ENCODE measurements at regions not wholly inside any gene's neighbourhood (a gene's known extent, or its start where the extent isn't known, plus 50 kb on each side); places are given as distances from the start of the nearest gene placed in this dataset.
A peak's percentile ranks its signal among the peaks of the same experiment; 100 is the strongest.

- Mint-ChIP-seq H3K9me3 (peaks cover 24% of the 10 kb centered on the region), H3K27ac (peak overlapping the region; percentile 93), H3K4me3 (peak overlapping the region; percentile 38), H3K36me3 (peaks cover 6% of the 10 kb centered on the region), H3K27me3 (no peaks in the 10 kb centered on the region), H3K4me1 (ENCODE audit: unreplicated experiment) (peaks cover 48% of the 10 kb centered on the region)
- no peak for TF ChIP-seq CTCF (conservative IDR thresholded peaks at IDR 0.05)
- DNase-seq (ENCODE audit: extremely low spot score, unreplicated experiment) = no peak
These were observed 140.7 kb upstream of the RANBP3L start for GRCh38 chr5:36442352-36442751.

- H3K27ac Mint-ChIP-seq = peak overlapping the region; percentile 93
- TF ChIP-seq CTCF (conservative IDR thresholded peaks at IDR 0.05) = no peak
- peaks cover 2% of the 10 kb centered on the region for H3K27me3 Mint-ChIP-seq
- peaks cover 6% of the 10 kb centered on the region for H3K36me3 Mint-ChIP-seq
- peaks cover 24% of the 10 kb centered on the region for H3K9me3 Mint-ChIP-seq
- DNase-seq (ENCODE audit: extremely low spot score, unreplicated experiment) = no peak
- H3K4me1 Mint-ChIP-seq (ENCODE audit: unreplicated experiment) = peaks cover 48% of the 10 kb centered on the region
- H3K4me3 Mint-ChIP-seq = peak overlapping the region; percentile 38
These were observed 141.1 kb upstream of the RANBP3L start for GRCh38 chr5:36442796-36443195.

GRCh38 chr5:36443941-36444340 lies 142.2 kb upstream of the RANBP3L start:
- H3K27me3 Mint-ChIP-seq = peaks cover 4% of the 10 kb centered on the region
- DNase-seq (ENCODE audit: extremely low spot score, unreplicated experiment) = no peak
- H3K4me1 Mint-ChIP-seq (ENCODE audit: unreplicated experiment) = peaks cover 41% of the 10 kb centered on the region
- peaks cover 6% of the 10 kb centered on the region for H3K36me3 Mint-ChIP-seq
- no peak overlapping the region for H3K4me3 Mint-ChIP-seq
- TF ChIP-seq CTCF (conservative IDR thresholded peaks at IDR 0.05) = no peak
- H3K27ac Mint-ChIP-seq = peak overlapping the region; percentile 84
- peaks cover 25% of the 10 kb centered on the region for H3K9me3 Mint-ChIP-seq

- Mint-ChIP-seq H3K9me3 (peaks cover 29% of the 10 kb centered on the region), H3K36me3 (peaks cover 6% of the 10 kb centered on the region), H3K4me3 (no peak overlapping the region), H3K27me3 (peaks cover 4% of the 10 kb centered on the region), H3K4me1 (ENCODE audit: unreplicated experiment) (peaks cover 37% of the 10 kb centered on the region), H3K27ac (no peak overlapping the region)
- no peak for TF ChIP-seq CTCF (conservative IDR thresholded peaks at IDR 0.05)
- DNase-seq (ENCODE audit: extremely low spot score, unreplicated experiment) = no peak
These were observed 143.1 kb upstream of the RANBP3L start for GRCh38 chr5:36444582-36445418.

GRCh38 chr5:36447776-36448175 lies 146.1 kb upstream of the RANBP3L start:
- H3K4me1 Mint-ChIP-seq (ENCODE audit: unreplicated experiment) = peaks cover 31% of the 10 kb centered on the region
- H3K27ac Mint-ChIP-seq = peak overlapping the region; percentile 6
- peaks cover 4% of the 10 kb centered on the region for H3K27me3 Mint-ChIP-seq
- no peak for DNase-seq (ENCODE audit: extremely low spot score, unreplicated experiment)
- H3K4me3 Mint-ChIP-seq = no peak overlapping the region
- peaks cover 14% of the 10 kb centered on the region for H3K9me3 Mint-ChIP-seq
- TF ChIP-seq CTCF (conservative IDR thresholded peaks at IDR 0.05) = no peak
- peaks cover 2% of the 10 kb centered on the region for H3K36me3 Mint-ChIP-seq

All from type B pancreatic cell (in vitro differentiated cells).